ENCODE measurements at regions not wholly inside any gene's neighbourhood (a gene's known extent, or its start where the extent isn't known, plus 50 kb on each side); places are given as distances from the start of the nearest gene placed in this dataset.

GRCh38 chr12:97250483-97250882 lies 212.1 kb upstream of the RMST start:
- H3K27me3 ChIP-seq (replicated peaks; ENCODE audit: insufficient read depth, low read depth, low read length, poor library complexity) = peaks cover 30% of the 10 kb centered on the region
- no peaks in the 10 kb centered on the region for H3K36me3 ChIP-seq (ENCODE audit: insufficient read depth, low read length, poor library complexity, severe bottlenecking)
- H3K9me3 ChIP-seq (ENCODE audit: low read depth, low read length, poor library complexity, severe bottlenecking) = no peaks in the 10 kb centered on the region
- H3K27ac ChIP-seq (ENCODE audit: low read depth, low read length, poor library complexity, severe bottlenecking) = no peak overlapping the region
- intact Hi-C loops (cut with micrococcal nuclease; ENCODE audit: unreplicated experiment) = no loop called here
- CTCF ChIA-PET = no interaction called here
- H3K4me1 ChIP-seq (ENCODE audit: insufficient read depth, low read length, poor library complexity, severe bottlenecking) = no peaks in the 10 kb centered on the region
- no peak for TF ChIP-seq EZH2 (IDR thresholded peaks at IDR 0.05; ENCODE audit: borderline replicate concordance, low read depth, low read length, poor library complexity, severe bottlenecking)
- no peak for TF ChIP-seq CTCF (conservative IDR thresholded peaks at IDR 0.05; ENCODE audit: low read depth, low read length)
- no TSS peak for BruUV-seq (replicated peaks)
- no peak for DNase-seq (ENCODE audit: low spot score)
- POLR2A ChIA-PET (ENCODE audit: low non-redundant PET) = no interaction called here
- H3K4me3 ChIP-seq (ENCODE audit: low read depth, low read length, poor library complexity, severe bottlenecking) = no peak overlapping the region

- no peak for TF ChIP-seq EZH2 (IDR thresholded peaks at IDR 0.05; ENCODE audit: borderline replicate concordance, low read depth, low read length, poor library complexity, severe bottlenecking)
- TF ChIP-seq CTCF (conservative IDR thresholded peaks at IDR 0.05; ENCODE audit: low read depth, low read length) = no peak
- Histone ChIP-seq H3K36me3 (ENCODE audit: insufficient read depth, low read length, poor library complexity, severe bottlenecking) (no peaks in the 10 kb centered on the region), H3K9me3 (ENCODE audit: low read depth, low read length, poor library complexity, severe bottlenecking) (no peaks in the 10 kb centered on the region), H3K27me3 (replicated peaks; ENCODE audit: insufficient read depth, low read depth, low read length, poor library complexity) (peaks cover 31% of the 10 kb centered on the region), H3K4me1 (ENCODE audit: insufficient read depth, low read length, poor library complexity, severe bottlenecking) (no peaks in the 10 kb centered on the region), H3K27ac (ENCODE audit: low read depth, low read length, poor library complexity, severe bottlenecking) (no peak overlapping the region), H3K4me3 (ENCODE audit: low read depth, low read length, poor library complexity, severe bottlenecking) (no peak overlapping the region)
- no peak for DNase-seq (ENCODE audit: low spot score)
- POLR2A ChIA-PET (ENCODE audit: low non-redundant PET) = no interaction called here
- CTCF ChIA-PET = no interaction called here
- BruUV-seq (replicated peaks) = no TSS peak
- intact Hi-C loops (cut with micrococcal nuclease; ENCODE audit: unreplicated experiment) = no loop called here
Measured at GRCh38 chr12:97257726-97258125, 204.9 kb upstream of the RMST start.

GRCh38 chr12:97259098-97259497 lies 203.5 kb upstream of the RMST start:
- no peak overlapping the region for H3K27ac ChIP-seq (ENCODE audit: low read depth, low read length, poor library complexity, severe bottlenecking)
- no TSS peak for BruUV-seq (replicated peaks)
- no peaks in the 10 kb centered on the region for H3K36me3 ChIP-seq (ENCODE audit: insufficient read depth, low read length, poor library complexity, severe bottlenecking)
- H3K4me3 ChIP-seq (ENCODE audit: low read depth, low read length, poor library complexity, severe bottlenecking) = no peak overlapping the region
- intact Hi-C loops (cut with micrococcal nuclease; ENCODE audit: unreplicated experiment) = no loop called here
- ChIA-PET CTCF (no interaction called here), POLR2A (ENCODE audit: low non-redundant PET) (no interaction called here)
- peaks cover 17% of the 10 kb centered on the region for H3K27me3 ChIP-seq (replicated peaks; ENCODE audit: insufficient read depth, low read depth, low read length, poor library complexity)
- DNase-seq (ENCODE audit: low spot score) = no peak
- TF ChIP-seq EZH2 (IDR thresholded peaks at IDR 0.05; ENCODE audit: borderline replicate concordance, low read depth, low read length, poor library complexity, severe bottlenecking) (no peak), CTCF (conservative IDR thresholded peaks at IDR 0.05; ENCODE audit: low read depth, low read length) (no peak)
- H3K4me1 ChIP-seq (ENCODE audit: insufficient read depth, low read length, poor library complexity, severe bottlenecking) = no peaks in the 10 kb centered on the region
- no peaks in the 10 kb centered on the region for H3K9me3 ChIP-seq (ENCODE audit: low read depth, low read length, poor library complexity, severe bottlenecking)

Measured in A673 (cell line).